A549 (cell line): ENCODE measurements at regions not wholly inside any gene's neighbourhood (a gene's known extent, or its start where the extent isn't known, plus 50 kb on each side); places are given as distances from the start of the nearest gene placed in this dataset.

Source experiments
- ATAC-seq, 2 experiments: fragments of 200-7000 bp in 1 of 2; fragments of >200 bp in 1 of 2; cut with Nextera tagmentation in 1 of 2; cut with Tn5 transposase in 1 of 2; 3 replicates each; pipeline versions ENCODE4 v1.8.0 to v1.9.1; 2018 to 2020; ENCODE audit warnings: mild to moderate bottlenecking in 1 of 2, moderate library complexity in 1 of 2
- CTCF ChIA-PET: fragments of 300-600 bp; sonication (Branson Sonifier 250); formaldehyde crosslinking; extraction: SDS; loops from one replicate; lab custom pipeline; 2021; ENCODE audit warnings: antibody characterized with exemption, inconsistent platforms; lab: Yijun Ruan, JAX
- POLR2A ChIA-PET: fragments of 350-600 bp; formaldehyde crosslinking; extraction: SDS; loops from one replicate; lab custom pipeline; 2021; ENCODE audit warnings: antibody characterized with exemption, inconsistent platforms; lab: Yijun Ruan, JAX
- DNase-seq, 2 experiments: peaks; one replicate each; pipeline versions ENCODE4 v3.0.0 to v3.0.0-alpha.2; 2011 to 2016; ENCODE audit warnings: low read depth in 1 of 2, low spot score in 1 of 2
- FAIRE-seq: peaks from 2 replicates; lab custom pipeline; 2011; peaks lifted over from hg19 to GRCh38; lab: Jason Lieb, UNC
- H3K27ac ChIP-seq, 2 experiments: fragments of >200 bp; sonication (Bioruptor Twin); formaldehyde crosslinking; 3 replicates each; pipeline ENCODE4 v1.5.1; 2016 to 2017
- H3K4me1 ChIP-seq: fragments of >200 bp; sonication (Bioruptor Twin); formaldehyde crosslinking; 3 replicates; pipeline ENCODE4 v1.6.1; 2016
- H3K4me2 ChIP-seq: fragments of >200 bp; sonication (Bioruptor Twin); formaldehyde crosslinking; 3 replicates; pipeline ENCODE4 v1.6.1; 2016
- H3K4me3 ChIP-seq: fragments of >200 bp; sonication (Bioruptor Twin); formaldehyde crosslinking; 3 replicates; pipeline ENCODE4 v1.5.1; 2016
- H3K9me3 ChIP-seq: fragments of >200 bp; sonication (Bioruptor Twin); formaldehyde crosslinking; 3 replicates; pipeline ENCODE4 v1.6.1; 2016
- CEBPB ChIP-seq, 2 experiments: fragments of >200 bp in 1 of 2; sonication (Bioruptor Twin) in 1 of 2; formaldehyde crosslinking in 1 of 2; IDR thresholded peaks; 2 replicates each; pipeline ENCODE4 v1.6.1; 2012 to 2016
- CHD4 ChIP-seq: fragments of 200-600 bp; sonication (generic); IDR thresholded peaks from 2 replicates; pipeline ENCODE4 v1.6.1; 2016; ENCODE audit warnings: antibody characterized with exemption, mild to moderate bottlenecking, borderline replicate concordance
- EHMT2 ChIP-seq: fragments of 200-600 bp; sonication (generic); IDR thresholded peaks from 2 replicates; pipeline ENCODE4 v1.6.1; 2016; ENCODE audit warnings: antibody characterized with exemption, low read depth, mild to moderate bottlenecking, moderate library complexity
- FOSB ChIP-seq: fragments of 250-450 bp; sonication (Bioruptor Pico); IDR thresholded peaks from 2 replicates; pipeline ENCODE4 v1.5.0; 2020; ENCODE audit warnings: mild to moderate bottlenecking, moderate library complexity
- FOSL2 ChIP-seq, 2 experiments: fragments of 450-650 bp in 1 of 2; fragments of >200 bp in 1 of 2; sonication (Bioruptor Twin) in 1 of 2; formaldehyde crosslinking; IDR thresholded peaks; 2 replicates each; pipeline versions ENCODE4 v1.5.0 to v1.6.1; 2016 to 2020; ENCODE audit warnings: mild to moderate bottlenecking in 1 of 2, moderate library complexity in 1 of 2
- HDAC2 ChIP-seq: fragments of 200-600 bp; sonication (generic); IDR thresholded peaks from 2 replicates; pipeline ENCODE4 v1.6.1; 2016
- HES2 ChIP-seq: fragments of >200 bp; sonication (Bioruptor Twin); formaldehyde crosslinking; IDR thresholded peaks from 2 replicates; pipeline ENCODE4 v1.6.1; 2016
- HOXB5 ChIP-seq: fragments of 250-450 bp; sonication (Bioruptor Pico); IDR thresholded peaks from 2 replicates; pipeline ENCODE4 v1.5.0; 2020; ENCODE audit warnings: mild to moderate bottlenecking, moderate library complexity
- JUNB ChIP-seq: fragments of >200 bp; sonication (Bioruptor Twin); formaldehyde crosslinking; IDR thresholded peaks from 2 replicates; pipeline ENCODE4 v1.6.1; 2016
- MYC ChIP-seq: IDR thresholded peaks from 2 replicates; pipeline ENCODE4 v1.6.1; 2012; ENCODE audit warnings: mild to moderate bottlenecking, inconsistent platforms, low read length, improper control_type of control experiment, borderline replicate concordance
- NFE2L2 ChIP-seq: fragments of 150-350 bp; conservative IDR thresholded peaks from 2 replicates; pipeline ENCODE4 v1.6.1; 2014; ENCODE audit warnings: low read length
- PBX3 ChIP-seq: IDR thresholded peaks from 2 replicates; pipeline ENCODE4 v1.6.1; 2012
- POLR2AphosphoS2 ChIP-seq: conservative IDR thresholded peaks from 2 replicates; pipeline ENCODE4 v1.6.1; 2012; ENCODE audit warnings: low read length, improper control_type of control experiment, inconsistent platforms
- SREBF2 ChIP-seq: fragments of 450-650 bp; IDR thresholded peaks from 2 replicates; pipeline ENCODE4 v1.6.1; 2014; ENCODE audit warnings: mild to moderate bottlenecking, moderate library complexity
- TFCP2L1 ChIP-seq: fragments of 250-450 bp; sonication (Bioruptor Pico); IDR thresholded peaks from 2 replicates; pipeline ENCODE4 v1.5.0; 2021; ENCODE audit warnings: mild to moderate bottlenecking
- TP53 ChIP-seq: fragments of 250-450 bp; sonication (Bioruptor Pico); IDR thresholded peaks from 2 replicates; pipeline ENCODE4 v1.5.0; 2021; ENCODE audit warnings: mild to moderate bottlenecking, moderate library complexity
- ZC3H11A ChIP-seq: fragments of 450-650 bp; IDR thresholded peaks from 2 replicates; pipeline ENCODE4 v1.6.1; 2014; ENCODE audit warnings: antibody characterized with exemption, mild to moderate bottlenecking
- ZFP36 ChIP-seq: fragments of 450-650 bp; IDR thresholded peaks from 2 replicates; pipeline ENCODE4 v1.6.1; 2014; ENCODE audit warnings: borderline replicate concordance; ENCODE audit not compliant: partially characterized antibody
- ZSCAN20 ChIP-seq: fragments of 250-450 bp; sonication (Bioruptor Pico); IDR thresholded peaks from 2 replicates; pipeline ENCODE4 v1.8.0; 2022; ENCODE audit warnings: mild to moderate bottlenecking, moderate library complexity
- WGBS: methylation state at CpG from one replicate; pipeline ENCODE4 v1.1.6; 2017; ENCODE audit errors: missing lambda C conversion rate; 5-methylcytosine and 5-hydroxymethylcytosine counted together
- TF ChIP-seq, protein P1 (sequence below): IDR thresholded peaks from 2 replicates; pipeline ENCODE4 v1.6.1; 2012; ENCODE audit warnings: low read depth, borderline replicate concordance
- TF ChIP-seq, protein P2 (sequence below): fragments of 250-450 bp; sonication (Bioruptor Pico); IDR thresholded peaks from 2 replicates; pipeline ENCODE4 v1.5.0; 2020; ENCODE audit warnings: low read depth, mild to moderate bottlenecking, moderate library complexity
- TF ChIP-seq, protein P3 (sequence below): fragments of 450-650 bp; IDR thresholded peaks from 2 replicates; pipeline ENCODE4 v1.6.1; 2014; ENCODE audit warnings: antibody characterized with exemption

DNA sequence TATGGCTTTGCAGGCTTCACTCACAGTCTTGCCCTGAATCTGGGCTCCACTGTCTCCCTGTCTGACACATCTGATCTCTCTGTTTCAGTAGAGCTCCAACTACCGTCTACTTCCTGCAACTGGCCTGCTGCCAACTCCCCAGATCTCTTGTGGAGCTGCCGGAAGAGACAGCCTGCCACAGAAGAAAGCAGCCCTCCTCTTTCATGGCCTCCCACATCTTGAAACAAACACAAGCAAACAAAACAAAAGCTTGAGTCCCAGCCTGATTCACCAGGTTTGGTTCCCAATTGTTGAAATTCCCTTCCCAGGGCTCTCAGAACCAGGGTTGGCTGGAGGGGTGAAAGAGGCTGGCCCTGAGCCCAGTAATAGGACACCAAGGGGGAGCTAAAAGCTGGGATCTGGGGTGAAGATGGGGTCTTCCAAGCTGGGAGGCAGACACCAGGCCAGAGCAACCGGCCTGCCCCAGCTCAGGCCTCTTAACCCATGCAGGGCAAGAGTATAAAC, 55.3 kb upstream of the CA12 start:
- ChIA-PET POLR2A (interaction anchor here (0.6 to 1.6 kb wide), 3 partner anchors 10 to 149 kb away, joined by 3 to 5 read pairs (median 3); no protein-coding TSS in a partner anchor), CTCF (interaction anchor here (0.7 to 8.8 kb wide), 11 partner anchors 8 to 163 kb away, joined by 3 to 44 read pairs (median 4); no protein-coding TSS in a partner anchor)
- no peak overlapping the region for H3K4me3 ChIP-seq
- FAIRE-seq = no peak
- peak overlapping the region; percentile 71 to 84 for H3K27ac ChIP-seq
- H3K4me2 ChIP-seq = peak overlapping the region; percentile 62
- 23% methylated on average over 3 of the region's 3 CpGs for WGBS
- no peak for TF ChIP-seq ZC3H11A
- no peak for TF ChIP-seq FOSB (CRISPR knock-in tag)
- no peak for TF ChIP-seq ZFP36
- TF ChIP-seq, protein P1, sequence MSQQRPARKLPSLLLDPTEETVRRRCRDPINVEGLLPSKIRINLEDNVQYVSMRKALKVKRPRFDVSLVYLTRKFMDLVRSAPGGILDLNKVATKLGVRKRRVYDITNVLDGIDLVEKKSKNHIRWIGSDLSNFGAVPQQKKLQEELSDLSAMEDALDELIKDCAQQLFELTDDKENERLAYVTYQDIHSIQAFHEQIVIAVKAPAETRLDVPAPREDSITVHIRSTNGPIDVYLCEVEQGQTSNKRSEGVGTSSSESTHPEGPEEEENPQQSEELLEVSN = no peak
- no peak for TF ChIP-seq HES2
- TF ChIP-seq CHD4 = no peak
- TF ChIP-seq FOSL2 (IDR thresholded peaks at IDR 0.05) = no peak
- TF ChIP-seq FOSL2 (CRISPR knock-in tag; IDR thresholded peaks at IDR 0.05) = no peak
- no peak for TF ChIP-seq PBX3
- TF ChIP-seq CEBPB (IDR thresholded peaks at IDR 0.05) = no peak
- TF ChIP-seq MYC = no peak
- TF ChIP-seq, protein P2, sequence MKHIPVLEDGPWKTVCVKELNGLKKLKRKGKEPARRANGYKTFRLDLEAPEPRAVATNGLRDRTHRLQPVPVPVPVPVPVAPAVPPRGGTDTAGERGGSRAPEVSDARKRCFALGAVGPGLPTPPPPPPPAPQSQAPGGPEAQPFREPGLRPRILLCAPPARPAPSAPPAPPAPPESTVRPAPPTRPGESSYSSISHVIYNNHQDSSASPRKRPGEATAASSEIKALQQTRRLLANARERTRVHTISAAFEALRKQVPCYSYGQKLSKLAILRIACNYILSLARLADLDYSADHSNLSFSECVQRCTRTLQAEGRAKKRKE (CRISPR knock-in tag) = no peak
- no peak for TF ChIP-seq ZSCAN20 (CRISPR knock-in tag)
- no peak for TF ChIP-seq SREBF2
- TF ChIP-seq TFCP2L1 = no peak
- no peak for TF ChIP-seq EHMT2
- no peak for TF ChIP-seq HOXB5 (CRISPR knock-in tag)
- TF ChIP-seq, all 56 proteins: peak for 0
- Histone ChIP-seq H3K9me3 (no peaks in the 10 kb centered on the region), H3K4me1 (peaks cover 17% of the 10 kb centered on the region)
- ATAC-seq (peak; percentile 68 to 85; a peak in 5 of 6 replicates), DNase-seq (peak; percentile 35 to 75)

- no peak for FAIRE-seq
- WGBS = 59% methylated on average over 7 of the region's 7 CpGs
- H3K4me1 ChIP-seq = peaks cover 14% of the 10 kb centered on the region
Observed at GRCh38 chr15:63439536-63440264, 58.1 kb upstream of the CA12 start.

DNA sequence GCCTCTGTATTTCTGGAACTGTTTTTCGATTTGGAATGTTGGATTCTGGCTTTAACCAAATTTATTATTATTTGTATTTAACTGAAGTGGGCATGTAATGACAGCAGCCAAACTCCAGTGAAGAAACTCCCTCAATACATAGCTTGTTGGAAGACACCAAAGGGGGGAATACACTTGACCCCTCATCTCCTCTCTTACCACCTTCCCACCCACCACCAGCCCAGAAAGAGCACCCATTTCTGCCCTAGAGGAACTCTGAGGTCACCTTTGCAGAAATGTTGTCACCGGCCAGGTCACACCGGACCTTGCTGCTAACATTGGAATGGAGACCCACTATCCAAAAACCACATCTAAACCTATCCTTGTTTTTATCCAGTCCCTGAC, 58.6 kb upstream of the CA12 start:
- TF ChIP-seq, protein P3, sequence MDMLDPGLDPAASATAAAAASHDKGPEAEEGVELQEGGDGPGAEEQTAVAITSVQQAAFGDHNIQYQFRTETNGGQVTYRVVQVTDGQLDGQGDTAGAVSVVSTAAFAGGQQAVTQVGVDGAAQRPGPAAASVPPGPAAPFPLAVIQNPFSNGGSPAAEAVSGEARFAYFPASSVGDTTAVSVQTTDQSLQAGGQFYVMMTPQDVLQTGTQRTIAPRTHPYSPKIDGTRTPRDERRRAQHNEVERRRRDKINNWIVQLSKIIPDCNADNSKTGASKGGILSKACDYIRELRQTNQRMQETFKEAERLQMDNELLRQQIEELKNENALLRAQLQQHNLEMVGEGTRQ = no peak
- DNase-seq (no peak), ATAC-seq (no peak), FAIRE-seq (no peak)
- ChIA-PET CTCF (interaction anchor here (0.7 to 8.8 kb wide), 4 partner anchors 19 to 150 kb away, joined by 3 to 44 read pairs (median 3); no protein-coding TSS in a partner anchor), POLR2A (interaction anchor here (0.5 kb wide), 1 partner anchor 10 kb away, joined by 3 read pairs; no protein-coding TSS in a partner anchor)
- Histone ChIP-seq H3K27ac (no peak overlapping the region), H3K4me3 (no peak overlapping the region), H3K4me1 (peaks cover 12% of the 10 kb centered on the region), H3K4me2 (no peak overlapping the region), H3K9me3 (no peaks in the 10 kb centered on the region)
- WGBS = 64% methylated on average over 3 of the region's 3 CpGs

More at GRCh38 chr15:63439536-63440264, 58.1 kb upstream of the CA12 start:
- no peak for DNase-seq
- Histone ChIP-seq H3K27ac (0 out of 6 replicates have a peak overlapping the region, but pooled peaks of 1 of the 2 experiments have one; percentile 4), H3K4me2 (no peak overlapping the region), H3K4me3 (no peak overlapping the region), H3K9me3 (no peaks in the 10 kb centered on the region)
- ChIA-PET CTCF (interaction anchor here (0.7 to 8.8 kb wide), 4 partner anchors 18 to 149 kb away, joined by 3 to 44 read pairs (median 3); no protein-coding TSS in a partner anchor), POLR2A (interaction anchor here (0.5 kb wide), 1 partner anchor 10 kb away, joined by 3 read pairs; no protein-coding TSS in a partner anchor)
- ATAC-seq = no peak
- TF ChIP-seq HDAC2 (no peak), ZSCAN20 (CRISPR knock-in tag) (no peak), JUNB (no peak), TP53 (CRISPR knock-in tag) (no peak), ZC3H11A (no peak), NFE2L2 (no peak), POLR2AphosphoS2 (no peak)
